SHP77 treated with DMSO at 0.1 percent for 48 hours (cell line): ENCODE measurements at regions not wholly inside any gene's neighbourhood (a gene's known extent, or its start where the extent isn't known, plus 50 kb on each side); places are given as distances from the start of the nearest gene placed in this dataset.

Experiments used
- DNase-seq: peaks from one replicate; lab custom pipeline; 2025; lab: John Stamatoyannopoulos, UW

DNA sequence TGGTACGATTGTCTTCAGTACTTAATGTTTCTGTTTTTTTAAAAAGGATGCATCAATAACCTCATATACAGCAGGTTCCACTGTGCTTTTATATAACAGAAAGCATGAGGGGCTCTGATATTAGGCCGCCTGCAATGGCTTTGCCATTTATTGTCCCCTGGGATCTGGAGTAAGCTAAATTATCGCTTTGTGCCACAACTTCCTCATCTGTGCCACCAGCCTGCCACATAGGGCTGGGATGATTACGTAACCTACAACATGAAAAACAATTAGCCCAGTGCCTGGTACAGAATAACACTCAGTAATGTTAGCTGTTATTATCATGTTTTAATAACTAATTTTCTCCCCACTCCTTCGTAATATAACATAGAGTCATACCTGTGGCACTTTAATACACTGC is 65.5 kb upstream of the TRIM2 start:
- no peak for DNase-seq

DNA sequence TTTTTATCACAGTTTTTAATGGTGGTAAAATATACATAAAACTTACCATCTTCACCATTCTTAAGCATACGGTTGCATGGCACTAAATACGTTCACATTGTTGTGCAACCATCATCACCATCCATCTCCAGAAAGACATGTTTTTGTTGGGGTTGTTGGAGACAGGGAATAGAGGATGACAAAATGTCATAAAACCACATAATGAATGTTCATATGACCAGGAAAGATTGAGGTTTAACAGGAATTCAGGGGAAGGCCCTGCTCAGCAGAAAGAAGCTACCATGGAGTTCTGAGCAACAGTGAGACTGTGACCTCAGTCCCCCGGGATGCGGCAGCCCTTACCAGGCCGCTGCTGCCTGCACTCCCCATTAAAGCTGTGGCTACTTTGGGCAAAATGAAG is 63.9 kb upstream of the TRIM2 start:
- DNase-seq = no peak

DNA sequence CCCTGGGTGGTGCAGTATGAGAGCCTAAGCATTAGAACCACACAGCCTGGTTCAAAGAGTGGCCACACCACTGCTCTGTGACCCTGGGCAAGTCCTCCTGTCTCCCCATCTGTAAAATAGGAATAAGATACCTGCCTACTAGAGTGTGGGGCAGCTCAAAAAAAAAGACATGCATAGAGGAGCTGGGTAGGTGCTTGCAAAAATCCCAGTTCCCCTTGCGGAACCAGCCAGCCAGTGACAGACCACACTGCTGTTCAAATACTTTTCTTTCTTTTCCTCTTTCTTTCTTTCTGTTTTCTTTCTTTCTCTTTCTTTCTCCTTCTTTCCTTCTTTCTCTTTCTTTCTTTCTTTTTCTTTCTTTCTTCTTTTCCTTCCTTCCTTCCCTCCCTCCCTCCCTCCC is 63.0 kb upstream of the TRIM2 start:
- no peak for DNase-seq

DNA sequence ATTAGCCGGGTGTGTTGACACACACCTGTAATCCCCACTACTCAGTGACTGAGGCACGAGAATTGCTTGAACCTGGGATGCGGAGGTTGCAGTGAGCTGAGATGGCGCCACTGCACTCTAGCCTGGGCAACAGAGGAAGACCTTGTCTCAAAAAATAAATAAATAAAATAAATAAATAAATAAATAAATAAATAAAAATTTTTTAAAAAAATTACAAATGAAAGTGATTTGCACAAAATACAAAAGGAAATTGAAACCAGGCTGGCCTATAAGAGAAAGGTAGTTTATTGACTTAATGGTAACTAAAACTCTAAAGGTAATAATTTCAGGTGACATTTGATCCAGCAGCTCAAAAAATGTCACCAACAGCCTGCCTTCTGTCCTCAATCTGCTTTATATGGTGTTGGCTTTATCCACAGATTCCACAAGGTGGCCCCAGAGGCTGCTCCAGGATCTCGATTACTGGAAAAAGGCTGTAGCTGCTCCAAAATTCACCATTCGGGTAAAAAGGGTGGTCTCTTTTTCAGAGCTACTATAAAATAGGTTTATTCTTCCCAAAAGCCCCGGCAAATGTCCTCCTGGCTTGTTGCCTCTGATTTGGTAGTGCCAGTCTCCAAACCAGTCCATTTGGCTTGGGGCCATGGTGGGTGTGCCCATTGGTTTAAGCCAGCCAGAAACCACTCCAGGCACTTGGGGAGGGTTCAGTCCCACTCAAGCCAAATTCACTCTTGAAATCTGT is 61.4 kb upstream of the TRIM2 start:
- DNase-seq = no peak

DNA sequence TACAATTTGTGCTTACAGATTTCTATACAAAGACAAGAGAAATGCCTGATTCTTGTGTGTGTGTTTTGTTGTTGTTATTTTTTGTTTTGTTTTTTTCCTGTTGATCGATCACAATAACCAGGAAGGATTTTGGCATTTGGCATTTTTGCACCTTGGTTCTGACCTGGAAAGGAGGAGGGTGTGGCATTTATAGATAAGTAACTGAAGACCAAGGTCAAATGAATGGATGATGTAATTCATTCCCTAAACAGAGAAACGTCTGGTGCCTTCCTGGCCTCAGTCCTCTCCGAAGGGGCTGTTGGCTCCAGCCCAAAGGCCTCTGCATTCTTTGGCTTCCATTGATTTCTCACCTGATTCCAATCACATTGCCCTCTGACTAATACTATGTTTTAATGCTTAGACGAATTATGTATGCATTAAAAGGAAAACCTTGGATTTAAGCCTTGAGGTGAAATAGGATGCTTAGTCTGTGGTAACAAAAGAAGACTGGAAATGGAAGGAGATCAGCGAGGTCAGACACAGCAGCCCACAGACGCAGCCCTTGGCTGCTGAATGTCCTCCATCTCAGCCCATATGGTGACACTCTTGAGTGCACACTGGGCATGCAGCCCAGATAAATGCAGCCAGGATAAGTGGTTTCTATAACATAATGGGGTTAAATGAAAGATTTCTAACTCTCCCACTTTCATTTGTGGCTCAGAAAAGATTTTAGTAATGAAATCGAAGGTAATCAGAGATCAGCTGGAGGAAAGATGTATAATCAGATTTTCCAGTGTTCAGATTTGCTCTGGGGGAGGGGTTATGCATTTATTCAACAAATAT is 60.5 kb upstream of the TRIM2 start:
- DNase-seq = peak; percentile 23

DNA sequence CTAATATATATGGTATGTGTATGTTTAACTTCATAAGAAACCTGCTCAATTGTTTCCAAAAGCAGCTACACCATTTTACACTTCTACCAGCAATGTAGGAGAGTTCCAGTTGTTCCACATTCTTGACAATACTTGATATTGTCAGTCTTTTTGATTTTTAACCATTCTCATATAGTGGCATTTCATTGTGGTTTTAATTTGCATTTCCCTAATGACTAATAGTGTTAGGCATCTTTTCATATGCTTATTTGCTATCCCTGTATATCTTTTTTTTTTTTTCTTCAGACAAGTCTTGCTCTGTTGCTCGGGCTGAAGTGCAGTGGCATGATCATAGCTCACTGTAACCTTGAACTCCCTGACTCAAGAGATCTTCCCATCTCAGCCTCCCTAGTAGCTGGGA is 58.2 kb upstream of the TRIM2 start:
- no peak for DNase-seq

DNA sequence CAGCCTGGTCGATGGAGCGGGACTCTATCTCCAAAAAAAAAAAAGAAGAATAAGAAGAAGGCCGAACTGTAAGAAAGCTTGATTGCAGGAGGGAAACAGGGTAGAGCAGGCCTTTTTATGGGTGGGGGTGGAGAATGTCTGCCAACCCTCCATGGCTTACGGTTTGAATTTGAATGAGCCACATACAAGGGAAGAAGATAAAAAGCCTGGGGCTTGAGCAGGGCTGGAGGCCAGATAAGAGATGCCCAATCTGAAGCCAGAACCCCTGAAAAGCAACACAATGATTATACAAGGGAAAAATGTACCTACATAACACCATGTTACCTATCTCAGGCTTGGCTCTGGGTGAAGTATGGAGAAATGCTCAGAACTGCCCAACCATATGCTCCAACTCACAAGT is 57.3 kb upstream of the TRIM2 start:
- DNase-seq = no peak

DNA sequence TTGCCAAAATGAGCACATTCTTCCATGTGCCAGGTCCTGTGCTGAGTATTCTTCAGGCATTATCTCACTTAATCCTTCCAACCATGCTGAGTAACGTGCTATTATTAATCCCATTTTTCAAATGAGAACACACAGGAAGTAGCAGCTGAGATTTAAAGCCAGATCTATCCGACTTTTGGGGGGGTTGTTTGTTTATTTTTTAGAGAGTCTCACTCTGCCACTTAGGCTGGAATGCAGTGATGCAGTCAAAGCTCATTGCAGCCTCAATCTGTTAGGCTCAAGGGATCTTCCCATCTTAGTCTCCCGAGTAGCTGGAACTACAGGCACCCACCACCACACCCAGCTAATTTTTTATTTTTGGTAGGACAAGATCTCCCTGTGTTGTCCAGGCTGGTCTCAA is 55.5 kb upstream of the TRIM2 start:
- no peak for DNase-seq

DNA sequence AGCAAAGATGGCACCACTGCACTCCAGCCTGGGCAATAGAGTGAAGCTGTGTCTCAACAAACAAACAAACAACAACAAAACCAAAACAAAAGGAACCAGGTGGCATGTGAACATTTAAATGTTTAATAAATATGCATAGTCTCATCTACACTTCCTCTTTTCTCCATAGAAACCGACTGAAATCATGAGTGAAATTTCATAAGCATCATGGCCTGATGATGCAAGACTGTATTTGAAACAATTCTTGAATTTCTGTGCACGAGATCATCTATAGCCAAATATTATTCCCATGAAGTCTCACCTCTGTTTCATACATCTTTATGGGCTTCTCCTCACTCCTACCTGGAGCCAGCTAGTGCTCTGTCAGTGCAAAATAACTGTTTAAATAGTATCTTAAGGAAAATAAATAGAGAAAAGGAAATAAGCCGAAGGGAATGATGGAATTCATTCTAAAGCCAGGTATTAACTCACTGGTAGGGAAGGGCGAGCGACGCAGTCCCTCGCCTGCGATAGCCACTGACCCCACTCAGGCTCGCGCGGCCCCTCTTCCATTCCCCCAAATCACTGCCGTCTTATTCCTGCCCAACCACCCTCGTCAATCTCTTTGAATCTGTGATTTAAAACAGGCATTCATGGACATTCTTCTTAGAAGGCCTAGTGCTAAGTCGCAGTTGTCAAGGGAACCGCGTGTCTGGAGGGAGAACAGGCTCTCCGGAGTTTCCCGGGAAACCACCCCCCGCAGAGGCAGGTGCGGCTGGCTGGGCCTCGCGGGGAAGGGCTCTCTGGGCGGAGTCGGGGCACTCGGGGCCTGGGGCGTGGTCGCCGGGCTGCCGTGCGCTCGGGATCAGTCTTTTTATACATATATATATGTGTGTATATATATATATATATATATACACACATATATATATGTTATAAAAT is 52.4 kb upstream of the TRIM2 start:
- peak; percentile 29 for DNase-seq

DNA sequence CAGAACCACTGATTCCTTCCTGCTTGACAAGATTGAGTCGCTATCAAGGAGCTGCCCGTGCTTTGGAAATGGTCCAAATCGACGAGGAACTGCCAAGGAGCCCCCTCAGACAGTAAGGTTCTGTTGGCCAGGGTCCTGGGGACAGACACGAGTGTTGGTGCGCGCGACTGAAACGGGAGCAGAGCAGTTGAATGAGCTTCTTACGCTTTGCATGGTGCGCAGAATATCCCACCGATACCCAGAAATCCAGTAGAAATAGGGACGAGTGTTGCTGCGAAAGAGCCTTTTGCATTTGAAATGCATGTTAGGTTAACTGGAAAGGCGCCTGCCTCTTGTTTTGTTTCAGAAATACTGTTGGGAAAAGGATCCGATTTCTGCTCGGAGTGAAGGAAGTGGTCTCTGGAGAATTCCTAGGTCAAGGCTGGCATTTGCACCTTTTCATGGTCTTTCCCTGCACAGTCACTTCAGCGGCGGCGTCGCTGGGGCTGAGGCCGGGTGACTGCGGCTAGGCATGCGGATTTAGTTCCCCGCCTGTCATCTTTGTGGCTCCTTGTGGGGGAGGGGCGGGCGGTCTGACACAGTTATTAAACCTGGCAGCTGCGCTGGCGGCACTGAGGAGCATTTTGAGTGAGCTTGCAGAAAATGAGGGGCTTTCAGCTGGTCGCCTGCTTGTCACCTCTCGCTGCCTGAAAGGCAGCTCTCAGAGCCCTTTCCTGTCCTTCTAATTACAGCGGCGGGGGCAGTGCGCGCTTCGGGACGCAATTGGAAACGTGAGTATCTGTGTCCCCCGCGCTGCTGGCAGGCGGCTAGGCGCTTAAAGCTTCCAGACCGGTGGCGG is 51.5 kb upstream of the TRIM2 start:
- no peak for DNase-seq

DNA sequence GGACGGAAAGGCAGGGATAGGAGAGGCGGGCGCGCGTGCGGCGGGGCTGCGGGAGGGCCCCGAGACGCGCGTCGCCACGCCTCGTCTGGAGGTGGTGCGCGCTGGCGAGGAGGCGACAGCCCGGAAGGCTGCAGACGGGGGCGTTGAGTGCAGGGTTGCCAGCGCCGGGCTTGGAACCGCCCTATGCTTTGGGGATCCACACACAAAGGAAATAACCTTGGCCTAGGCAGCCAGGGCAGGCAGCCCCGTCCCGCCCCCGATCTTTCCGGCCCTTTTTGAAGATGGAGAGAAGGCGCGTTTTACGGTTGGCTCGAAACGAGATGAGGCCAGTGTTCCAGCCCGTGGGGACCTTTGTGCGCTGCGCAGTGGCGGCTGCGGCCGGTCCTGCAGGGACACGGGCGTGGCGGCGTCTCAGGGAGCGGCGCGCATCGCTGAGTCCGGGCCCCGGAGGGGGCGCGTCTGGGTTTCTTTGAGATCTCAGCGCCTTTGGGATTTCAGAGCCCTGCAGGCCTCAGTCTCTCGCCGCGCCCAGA is 50.8 kb upstream of the TRIM2 start:
- no peak for DNase-seq

DNA sequence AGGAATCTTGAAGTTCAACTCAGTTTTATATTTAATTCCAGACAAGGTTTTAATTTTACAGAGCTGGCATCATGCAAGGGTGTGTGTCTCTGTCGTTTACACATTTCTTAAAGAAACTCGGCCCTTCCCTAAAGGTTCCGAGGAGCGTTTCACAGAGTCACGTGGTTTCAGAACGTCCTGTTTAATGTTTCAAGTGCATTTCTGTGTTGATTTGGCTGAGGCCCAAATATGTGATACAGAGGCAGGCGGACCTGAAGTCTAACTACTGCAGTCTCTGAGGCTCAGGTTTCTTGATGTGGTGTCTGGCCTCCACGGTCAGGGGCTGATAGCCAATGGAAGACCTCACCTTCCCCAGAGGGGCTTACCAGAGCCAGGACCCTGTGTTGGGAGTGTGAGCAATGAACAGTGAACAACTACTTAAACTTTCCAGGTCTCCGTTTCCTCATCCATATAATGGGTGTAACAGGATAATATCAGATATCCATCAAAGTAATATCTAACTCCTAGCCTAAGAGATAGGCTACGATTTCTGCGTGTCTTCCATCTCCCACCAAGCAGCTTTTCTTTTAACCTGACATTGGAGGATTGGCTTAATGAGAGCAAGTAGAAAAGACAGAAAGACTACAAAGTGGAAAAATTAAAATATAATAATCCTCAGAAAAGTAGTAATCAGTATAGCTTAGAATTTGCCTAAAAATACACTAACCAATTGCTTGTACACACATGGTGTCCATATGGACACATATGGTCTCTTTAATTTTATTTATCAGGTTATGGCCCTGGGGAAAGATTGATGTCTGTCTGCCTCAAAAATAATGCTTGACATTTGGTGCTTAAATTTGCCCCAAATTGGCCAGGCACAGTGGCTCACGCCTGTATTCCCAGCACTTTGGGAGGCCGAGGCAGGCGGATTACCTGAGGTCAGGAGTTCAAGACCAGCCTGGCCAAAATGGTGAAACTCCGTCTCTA is 50.0 kb upstream of the TRIM2 start:
- no peak for DNase-seq
